ENCODE measurements at regions not wholly inside any gene's neighbourhood (a gene's known extent, or its start where the extent isn't known, plus 50 kb on each side); places are given as distances from the start of the nearest gene placed in this dataset.

GRCh38 chr22:47920380-47920959 is 1158.0 kb downstream of the TBC1D22A start:
- Histone ChIP-seq H3K36me3 (ENCODE audit: insufficient read depth) (no peaks in the 10 kb centered on the region; the same call in 1 of the 2 replicates), H2AFZ (no peak overlapping the region), H3K4me1 (ENCODE audit: insufficient read depth) (no peaks in the 10 kb centered on the region), H3F3A (replicated peaks; ENCODE audit: low read depth) (no peaks in the 10 kb centered on the region), H4K20me1 (replicated peaks; ENCODE audit: insufficient read depth) (no peaks in the 10 kb centered on the region), H3K27ac (ENCODE audit: low read depth) (no peak overlapping the region), H3K4me3 (no peak overlapping the region), H3K4me2 (no peak overlapping the region), H3K27me3 (ENCODE audit: insufficient read depth) (no peaks in the 10 kb centered on the region), H3K79me2 (replicated peaks; ENCODE audit: insufficient read depth) (no peaks in the 10 kb centered on the region), H3K9me2 (ENCODE audit: insufficient read depth) (no peaks in the 10 kb centered on the region)
- no peak overlapping the region for H3K4me3 Mint-ChIP-seq
- no peak for DNase-seq (ENCODE audit: low spot score)
- ATAC-seq, result no peak
- no peaks in the 10 kb centered on the region; the same call in 2 of the 3 replicates for H3K4me1 Mint-ChIP-seq
- TF ChIP-seq CTCF (conservative IDR thresholded peaks at IDR 0.05; ENCODE audit: low read depth in 2 of 2) (no peak), JUNB (IDR thresholded peaks at IDR 0.05; ENCODE audit: unreplicated experiment) (no peak), ZNF462 (CRISPR knock-in tag; IDR thresholded peaks at IDR 0.05) (no peak), REST (IDR thresholded peaks at IDR 0.05; ENCODE audit: unreplicated experiment) (no peak), CREB1 (CRISPR knock-in tag; IDR thresholded peaks at IDR 0.05; ENCODE audit: low read depth) (no peak), POLR2AphosphoS5 (IDR thresholded peaks at IDR 0.05; ENCODE audit: low read depth) (no peak), STAT1 (IDR thresholded peaks at IDR 0.05; ENCODE audit: unreplicated experiment) (no peak), ZNF331 (CRISPR knock-in tag; IDR thresholded peaks at IDR 0.05; ENCODE audit: low read depth) (no peak), ZNF114 (CRISPR knock-in tag; IDR thresholded peaks at IDR 0.05) (no peak), EZH2 (IDR thresholded peaks at IDR 0.05; ENCODE audit: low read depth, unreplicated experiment) (no peak), EZH2phosphoT487 (IDR thresholded peaks at IDR 0.05; ENCODE audit: unreplicated experiment) (no peak), ETS1 (IDR thresholded peaks at IDR 0.05) (no peak)
- no peak overlapping the region for H3K27ac Mint-ChIP-seq
- H3K9me3 Mint-ChIP-seq, result peaks cover 85% of the 10 kb centered on the region
- H3K36me3 Mint-ChIP-seq (ENCODE audit: low read depth), result peaks cover 25% of the 10 kb centered on the region
- peaks cover 4% of the 10 kb centered on the region for H3K27me3 Mint-ChIP-seq (ENCODE audit: insufficient read depth, low read depth, poor library complexity)

Measured in GM23338 (cell line).